DOHH2 (cell line): ENCODE measurements at regions not wholly inside any gene's neighbourhood (a gene's known extent, or its start where the extent isn't known, plus 50 kb on each side); places are given as distances from the start of the nearest gene placed in this dataset.

ENCODE experiments used
- EZH2phosphoT487 ChIP-seq: fragments of 200-600 bp; sonication (generic); IDR thresholded peaks from 2 replicates; pipeline ENCODE4 v1.6.1; 2017; ENCODE audit warnings: borderline replicate concordance, mild to moderate bottlenecking, antibody characterized with exemption, low read length, moderate library complexity, mixed read lengths
- TF ChIP-seq, protein P1 (sequence below): fragments of 200-600 bp; sonication (generic); IDR thresholded peaks from one replicate; pipeline ENCODE4 v1.5.1; 2014; ENCODE audit warnings: antibody characterized with exemption, mild to moderate bottlenecking, low read depth, low read length; ENCODE audit not compliant: poor library complexity, severe bottlenecking

DNA sequence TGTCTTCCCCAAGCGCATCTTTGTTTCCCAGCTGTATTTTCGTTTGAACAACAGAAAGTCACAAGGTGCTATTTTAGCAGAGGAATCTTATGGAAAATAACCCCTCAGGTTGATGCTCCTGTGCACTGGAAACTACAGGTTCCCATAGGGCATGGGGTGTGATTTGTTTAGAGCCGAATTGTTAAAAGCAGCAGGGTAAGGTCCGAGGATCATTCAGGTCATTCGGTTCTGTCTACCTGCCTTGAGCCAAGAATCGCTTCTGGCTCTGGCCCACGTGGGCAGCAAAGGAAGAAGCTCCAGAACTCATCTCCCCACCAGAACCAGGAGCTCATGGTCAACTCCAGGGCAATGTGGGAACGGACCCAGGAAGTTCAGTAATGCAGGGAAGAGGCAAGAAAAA lies 116.7 kb upstream of the TPM1 start:
- TF ChIP-seq, protein P1, sequence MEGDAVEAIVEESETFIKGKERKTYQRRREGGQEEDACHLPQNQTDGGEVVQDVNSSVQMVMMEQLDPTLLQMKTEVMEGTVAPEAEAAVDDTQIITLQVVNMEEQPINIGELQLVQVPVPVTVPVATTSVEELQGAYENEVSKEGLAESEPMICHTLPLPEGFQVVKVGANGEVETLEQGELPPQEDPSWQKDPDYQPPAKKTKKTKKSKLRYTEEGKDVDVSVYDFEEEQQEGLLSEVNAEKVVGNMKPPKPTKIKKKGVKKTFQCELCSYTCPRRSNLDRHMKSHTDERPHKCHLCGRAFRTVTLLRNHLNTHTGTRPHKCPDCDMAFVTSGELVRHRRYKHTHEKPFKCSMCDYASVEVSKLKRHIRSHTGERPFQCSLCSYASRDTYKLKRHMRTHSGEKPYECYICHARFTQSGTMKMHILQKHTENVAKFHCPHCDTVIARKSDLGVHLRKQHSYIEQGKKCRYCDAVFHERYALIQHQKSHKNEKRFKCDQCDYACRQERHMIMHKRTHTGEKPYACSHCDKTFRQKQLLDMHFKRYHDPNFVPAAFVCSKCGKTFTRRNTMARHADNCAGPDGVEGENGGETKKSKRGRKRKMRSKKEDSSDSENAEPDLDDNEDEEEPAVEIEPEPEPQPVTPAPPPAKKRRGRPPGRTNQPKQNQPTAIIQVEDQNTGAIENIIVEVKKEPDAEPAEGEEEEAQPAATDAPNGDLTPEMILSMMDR, result no peak
- no peak for TF ChIP-seq EZH2phosphoT487
